K562 (cell line): ENCODE measurements at regions not wholly inside any gene's neighbourhood (a gene's known extent, or its start where the extent isn't known, plus 50 kb on each side); places are given as distances from the start of the nearest gene placed in this dataset.
A peak's percentile ranks its signal among the peaks of the same experiment; 100 is the strongest.

Experiments
- ATAC-seq: fragments of 200-7000 bp; cut with Tn5 transposase; 3 replicates; pipeline ENCODE4 v1.9.1; 2020; ENCODE audit warnings: moderate library complexity
- BruUV-seq: library from RNA; stranded (reverse); fragments of 400-500 nt; replicated peaks from 2 replicates; lab custom pipeline; 2021; lab: Mats Ljungman, UMichigan
- CTCF ChIA-PET: fragments of 300-600 bp; formaldehyde crosslinking; extraction: SDS; loops from one replicate; lab custom pipeline; 2021; ENCODE audit warnings: low intra/inter-chr PET ratio; lab: Yijun Ruan, JAX
- POLR2A ChIA-PET: fragments of 300-600, 350-650 bp; sonication (Branson Sonifier 250); formaldehyde crosslinking; extraction: SDS; loops from one replicate; lab custom pipeline; 2021; ENCODE audit warnings: antibody characterized with exemption, inconsistent platforms; lab: Yijun Ruan, JAX
- DNase-seq, 4 experiments: peaks; one replicate each; pipeline versions ENCODE4 v3.0.0 to v3.0.0-alpha.2; 2011 to 2018; ENCODE audit warnings: low spot score in 3 of 4, mixed read lengths in 3 of 4; ENCODE audit errors: extremely low read depth in 1 of 4
- FAIRE-seq: peaks from 2 replicates; lab custom pipeline; 2011; peaks lifted over from hg19 to GRCh38; lab: Jason Lieb, UNC
- H2AFZ ChIP-seq: 2 replicates; pipeline ENCODE4 v1.6.0; 2011; ENCODE audit warnings: low read depth, low read length, control low read depth, inconsistent platforms
- H3K27ac ChIP-seq: fragments of 200-600 bp; 3 replicates; pipeline ENCODE4 v1.8.0; 2011; ENCODE audit warnings: low read depth, mild to moderate bottlenecking, control low read depth, inconsistent platforms, low read length, moderate library complexity, mixed read lengths; ENCODE audit errors: extremely low read depth
- H3K27me3 ChIP-seq, 2 experiments: fragments of 300-600 bp in 1 of 2; 2 replicates in 1 of 2; 3 replicates in 1 of 2; pipeline versions ENCODE4 v1.6.0 to v1.8.0; 2011; ENCODE audit warnings: inconsistent platforms in 2 of 2, low read length in 2 of 2, mild to moderate bottlenecking in 1 of 2, mixed read lengths in 1 of 2, moderate library complexity in 1 of 2; ENCODE audit not compliant: control insufficient read depth in 2 of 2, insufficient read depth in 2 of 2
- H3K36me3 ChIP-seq: fragments of 300-600 bp; 3 replicates; pipeline ENCODE4 v1.8.0; 2011; ENCODE audit warnings: mild to moderate bottlenecking, low read length, inconsistent platforms; ENCODE audit not compliant: control insufficient read depth, insufficient read depth
- H3K4me1 ChIP-seq, 2 experiments: fragments of 200-600 bp in 1 of 2; replicated peaks in 1 of 2; 2 replicates in 1 of 2; 3 replicates in 1 of 2; pipeline versions ENCODE4 v1.5.1 to v1.8.0; 2011; ENCODE audit warnings: inconsistent platforms in 2 of 2, low read length in 2 of 2, mild to moderate bottlenecking in 1 of 2, mixed read lengths in 1 of 2, moderate library complexity in 1 of 2; ENCODE audit not compliant: control insufficient read depth in 2 of 2, insufficient read depth in 2 of 2
- H3K4me2 ChIP-seq: 2 replicates; pipeline ENCODE4 v1.6.1; 2011; ENCODE audit warnings: low read length, control low read depth, inconsistent platforms, mixed read lengths; ENCODE audit not compliant: insufficient read depth
- H3K4me3 ChIP-seq: fragments of 200-600 bp; sonication (generic), shearing (Covaris generic); 2 replicates; pipeline ENCODE4 v1.5.1; 2016; ENCODE audit warnings: control low read depth, inconsistent platforms
- H3K79me2 ChIP-seq: fragments of 200-600 bp; 3 replicates; pipeline ENCODE4 v1.8.0; 2011; ENCODE audit warnings: low read length, inconsistent platforms; ENCODE audit not compliant: control insufficient read depth, insufficient read depth
- H3K9ac ChIP-seq, 2 experiments: 2 replicates each; pipeline versions ENCODE4 v1.6.0 to v1.6.1; 2011; ENCODE audit warnings: low read depth in 2 of 2, low read length in 2 of 2, control low read depth in 1 of 2, inconsistent platforms in 1 of 2, mild to moderate bottlenecking in 1 of 2, mixed read lengths in 1 of 2; ENCODE audit not compliant: insufficient read depth in 1 of 2
- H3K9me1 ChIP-seq: one replicate; pipeline ENCODE4 v1.6.0; 2011; ENCODE audit warnings: inconsistent platforms, mild to moderate bottlenecking, low read length, moderate library complexity; ENCODE audit not compliant: control insufficient read depth, insufficient read depth
- H3K9me3 ChIP-seq: replicated peaks from 2 replicates; pipeline ENCODE4 v1.5.1; 2011; ENCODE audit warnings: low read depth, low read length, inconsistent platforms; ENCODE audit not compliant: control insufficient read depth, insufficient read depth
- H4K20me1 ChIP-seq: replicated peaks from 2 replicates; pipeline ENCODE4 v1.6.1; 2011; ENCODE audit warnings: low read length, inconsistent platforms, mixed read lengths; ENCODE audit not compliant: control insufficient read depth, insufficient read depth
- HNRNPK ChIP-seq: fragments of 200-400 bp; formaldehyde crosslinking; IDR thresholded peaks from one replicate; pipeline ENCODE4 v1.6.1; 2018; ENCODE audit warnings: mild to moderate bottlenecking, low read depth, low read length; ENCODE audit not compliant: poor library complexity, severe bottlenecking
- NFIC ChIP-seq: fragments of 450-650 bp; IDR thresholded peaks from 2 replicates; pipeline ENCODE4 v1.6.1; 2017; ENCODE audit warnings: mild to moderate bottlenecking, inconsistent platforms
- PCBP2 ChIP-seq: fragments of 200-400 bp; formaldehyde crosslinking; IDR thresholded peaks from 2 replicates; pipeline ENCODE4 v1.6.1; 2018; ENCODE audit warnings: low read length, low read depth, mild to moderate bottlenecking, moderate library complexity; ENCODE audit not compliant: poor library complexity, severe bottlenecking
- POLR2AphosphoS2 ChIP-seq: IDR thresholded peaks from 2 replicates; pipeline ENCODE4 v1.6.1; 2012; ENCODE audit warnings: low read length, improper control_type of control experiment
- SMARCE1 ChIP-seq: fragments of 450-650 bp; IDR thresholded peaks from 2 replicates; pipeline ENCODE4 v1.7.1; 2016; ENCODE audit warnings: mild to moderate bottlenecking
- TAF1 ChIP-seq: IDR thresholded peaks from 2 replicates; pipeline ENCODE4 v1.6.1; 2011; ENCODE audit warnings: mild to moderate bottlenecking, low read length, moderate library complexity; ENCODE audit not compliant: insufficient read depth, control insufficient read depth, severe bottlenecking; ENCODE audit errors: extremely low read depth
- WGBS: fragments of 100-300 bp; shearing (Covaris generic); methylation state at CpG from one replicate; pipeline ENCODE4 v1.1.6; 2016; ENCODE audit warnings: low coverage, mixed read lengths; ENCODE audit not compliant: insufficient coverage; ENCODE audit errors: missing lambda C conversion rate; 5-methylcytosine and 5-hydroxymethylcytosine counted together
- in situ Hi-C: fragments of 300-500 bp; cut with MboI; formaldehyde crosslinking; loops from 4 replicates; pipeline ENCODE4 v1.15.0; 2018; ENCODE audit warnings: inconsistent platforms, mixed read lengths
- intact Hi-C: fragments of 100-400 bp; cut with micrococcal nuclease; formaldehyde crosslinking; loops from 2 replicates; pipeline ENCODE4 v1.14.2; 2022
- TF ChIP-seq, protein P1 (sequence below): fragments of 250-450 bp; sonication (Bioruptor Pico); IDR thresholded peaks from 2 replicates; pipeline ENCODE4 v1.4.0; 2020; ENCODE audit warnings: borderline replicate concordance
- TF ChIP-seq, protein P2 (sequence below): sonication (generic); formaldehyde crosslinking; IDR thresholded peaks from 2 replicates; pipeline ENCODE4 v1.9.0; 2022; ENCODE audit warnings: mild to moderate bottlenecking, missing genetic modification reagents
- TF ChIP-seq, protein P3 (sequence below): fragments of 450-650 bp; formaldehyde crosslinking; IDR thresholded peaks from 2 replicates; pipeline ENCODE4 v1.4.0; 2020; ENCODE audit warnings: mild to moderate bottlenecking, mixed read lengths

DNA sequence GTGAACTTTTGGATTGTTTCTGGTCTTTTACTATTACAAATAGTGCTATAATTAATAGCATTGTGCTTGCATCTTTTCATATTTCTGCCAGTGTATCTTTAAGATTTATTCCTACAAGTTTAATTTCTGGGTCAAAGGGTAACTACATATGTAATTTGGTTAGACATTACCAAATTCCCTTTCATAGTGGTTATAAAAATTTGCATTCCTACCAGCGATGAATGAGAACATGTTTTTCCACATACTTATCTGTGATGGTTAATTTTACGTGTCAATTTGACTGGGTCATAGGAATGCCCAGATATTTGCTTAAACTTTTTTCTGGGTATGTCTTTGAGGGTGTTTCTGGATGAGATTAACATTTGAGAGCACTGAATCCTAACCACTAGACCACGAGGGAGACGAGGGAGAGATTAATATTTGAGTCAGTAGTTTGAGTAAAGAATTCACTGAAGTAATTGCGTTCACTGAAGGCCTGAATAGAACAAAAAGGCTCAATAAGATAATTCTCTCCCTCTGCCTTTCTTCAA lies 132.3 kb upstream of the NEO1 start:
- BruUV-seq, result no TSS peak
- ATAC-seq (no peak), DNase-seq (no peak), FAIRE-seq (no peak)
- Histone ChIP-seq H3K9ac (no peak overlapping the region), H4K20me1 (no peaks in the 10 kb centered on the region), H3K9me3 (no peaks in the 10 kb centered on the region), H3K4me1 (no peaks in the 10 kb centered on the region), H3K4me2 (no peak overlapping the region), H3K79me2 (no peaks in the 10 kb centered on the region), H3K36me3 (no peaks in the 10 kb centered on the region), H3K27ac (no peak overlapping the region), H3K27me3 (no peaks in the 10 kb centered on the region), H3K4me3 (no peak overlapping the region), H3K9me1 (no peaks in the 10 kb centered on the region), H2AFZ (no peak overlapping the region)
- TF ChIP-seq, protein P1, sequence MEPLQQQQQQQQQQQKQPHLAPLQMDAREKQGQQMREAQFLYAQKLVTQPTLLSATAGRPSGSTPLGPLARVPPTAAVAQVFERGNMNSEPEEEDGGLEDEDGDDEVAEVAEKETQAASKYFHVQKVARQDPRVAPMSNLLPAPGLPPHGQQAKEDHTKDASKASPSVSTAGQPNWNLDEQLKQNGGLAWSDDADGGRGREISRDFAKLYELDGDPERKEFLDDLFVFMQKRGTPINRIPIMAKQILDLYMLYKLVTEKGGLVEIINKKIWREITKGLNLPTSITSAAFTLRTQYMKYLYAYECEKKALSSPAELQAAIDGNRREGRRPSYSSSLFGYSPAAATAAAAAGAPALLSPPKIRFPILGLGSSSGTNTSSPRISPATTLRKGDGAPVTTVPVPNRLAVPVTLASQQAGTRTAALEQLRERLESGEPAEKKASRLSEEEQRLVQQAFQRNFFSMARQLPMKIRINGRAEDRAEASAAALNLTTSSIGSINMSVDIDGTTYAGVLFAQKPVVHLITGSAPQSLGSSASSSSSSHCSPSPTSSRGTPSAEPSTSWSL (CRISPR knock-in tag), result no peak
- in situ Hi-C loops, result no loop called here
- ChIA-PET CTCF (no interaction called here), POLR2A (no interaction called here)
- intact Hi-C loops, result no loop called here
- WGBS, result 0% methylated on average over 5 of the region's 5 CpGs

DNA sequence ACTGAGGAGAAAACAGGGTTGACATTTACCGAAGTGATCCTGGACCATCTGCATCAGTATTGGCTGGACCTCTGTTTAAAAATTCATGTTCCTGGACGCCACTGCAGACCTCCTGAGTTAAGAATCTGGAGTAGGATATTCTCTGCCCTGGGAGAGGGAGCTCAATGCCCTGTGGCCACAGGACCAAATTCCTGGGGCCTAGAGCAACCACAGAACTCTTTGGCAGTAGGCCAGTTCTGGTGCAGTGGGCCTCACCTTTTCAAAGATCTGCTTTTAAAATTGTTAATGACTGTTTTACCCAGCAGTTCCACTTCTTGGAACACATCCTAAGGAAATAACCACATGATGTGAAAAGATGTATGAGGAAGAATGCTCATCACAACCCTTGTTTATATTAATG lies 133.3 kb upstream of the ADPGK start:
- DNase-seq, result no peak
- Histone ChIP-seq H3K27ac (no peak overlapping the region), H3K79me2 (no peaks in the 10 kb centered on the region), H4K20me1 (no peaks in the 10 kb centered on the region), H3K27me3 (no peaks in the 10 kb centered on the region; a peak in 1 of 5 replicates), H3K36me3 (no peaks in the 10 kb centered on the region), H3K4me1 (no peaks in the 10 kb centered on the region), H3K4me2 (no peak overlapping the region), H3K4me3 (no peak overlapping the region), H3K9ac (no peak overlapping the region)
- FAIRE-seq, result no peak
- no peak for ATAC-seq
- CTCF ChIA-PET, result no interaction called here
- no peak for TF ChIP-seq SMARCE1
- peak; percentile 42; the same call in 1 of the 2 replicates for TF ChIP-seq NFIC
- TF ChIP-seq, protein P2, sequence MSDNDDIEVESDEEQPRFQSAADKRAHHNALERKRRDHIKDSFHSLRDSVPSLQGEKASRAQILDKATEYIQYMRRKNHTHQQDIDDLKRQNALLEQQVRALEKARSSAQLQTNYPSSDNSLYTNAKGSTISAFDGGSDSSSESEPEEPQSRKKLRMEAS, result no peak
- no peak for TF ChIP-seq POLR2AphosphoS2
- no peak for TF ChIP-seq HNRNPK
- TF ChIP-seq TAF1, result no peak
- TF ChIP-seq, protein P3, sequence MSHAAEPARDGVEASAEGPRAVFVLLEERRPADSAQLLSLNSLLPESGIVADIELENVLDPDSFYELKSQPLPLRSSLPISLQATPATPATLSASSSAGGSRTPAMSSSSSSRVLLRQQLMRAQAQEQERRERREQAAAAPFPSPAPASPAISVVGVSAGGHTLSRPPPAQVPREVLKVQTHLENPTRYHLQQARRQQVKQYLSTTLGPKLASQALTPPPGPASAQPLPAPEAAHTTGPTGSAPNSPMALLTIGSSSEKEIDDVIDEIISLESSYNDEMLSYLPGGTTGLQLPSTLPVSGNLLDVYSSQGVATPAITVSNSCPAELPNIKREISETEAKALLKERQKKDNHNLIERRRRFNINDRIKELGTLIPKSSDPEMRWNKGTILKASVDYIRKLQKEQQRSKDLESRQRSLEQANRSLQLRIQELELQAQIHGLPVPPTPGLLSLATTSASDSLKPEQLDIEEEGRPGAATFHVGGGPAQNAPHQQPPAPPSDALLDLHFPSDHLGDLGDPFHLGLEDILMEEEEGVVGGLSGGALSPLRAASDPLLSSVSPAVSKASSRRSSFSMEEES (CRISPR knock-in tag), result no peak
- TF ChIP-seq PCBP2, result no peak
- TF ChIP-seq, all 486 proteins: peak for 1
- Histone ChIP-seq H3K9me3 (no peaks in the 10 kb centered on the region), H2AFZ (no peak overlapping the region), H3K9me1 (no peaks in the 10 kb centered on the region)
- no TSS peak for BruUV-seq
- intact Hi-C loops (no loop called here), in situ Hi-C loops (no loop called here)
- 0% methylated on average over 2 of the region's 2 CpGs for WGBS
- POLR2A ChIA-PET, result interaction anchor here (0.5 kb wide), 1 partner anchor 799 kb away, joined by 3 read pairs; the partner anchor contains the start of gene SENP8
